HG02885 (cell line): ENCODE measurements at regions not wholly inside any gene's neighbourhood (a gene's known extent, or its start where the extent isn't known, plus 50 kb on each side); places are given as distances from the start of the nearest gene placed in this dataset.

Experiments
- ATAC-seq: cut with Tn5 transposase; IDR thresholded peaks from one replicate; pipeline ENCODE4 v1.9.1; 2021; ENCODE audit warnings: mild to moderate bottlenecking; ENCODE audit not compliant: unreplicated experiment, poor library complexity

GRCh38 chr3:159200176-159200575 is 398.3 kb downstream of the MFSD1 start:
- ATAC-seq, result no peak

- no peak for ATAC-seq
These were observed 406.2 kb downstream of the MFSD1 start for GRCh38 chr3:159208050-159208449.

GRCh38 chr3:159209459-159209858 is 407.6 kb downstream of the MFSD1 start:
- ATAC-seq, result peak; percentile 51

GRCh38 chr3:159210336-159210735 is 408.5 kb downstream of the MFSD1 start:
- no peak for ATAC-seq

GRCh38 chr3:159216311-159216710 is 414.5 kb downstream of the MFSD1 start:
- no peak for ATAC-seq

GRCh38 chr3:159219231-159219630 is 417.4 kb downstream of the MFSD1 start:
- no peak for ATAC-seq

GRCh38 chr3:159221335-159221734 is 419.5 kb downstream of the MFSD1 start:
- no peak for ATAC-seq

GRCh38 chr3:159229116-159229680 is 427.3 kb downstream of the MFSD1 start:
- ATAC-seq, result no peak

- ATAC-seq, result no peak
These were observed 431.1 kb downstream of the MFSD1 start for GRCh38 chr3:159232966-159233365.

GRCh38 chr3:159233734-159234133 is 431.9 kb downstream of the MFSD1 start:
- ATAC-seq, result no peak

GRCh38 chr3:159234306-159234705 is 432.5 kb downstream of the MFSD1 start:
- ATAC-seq, result no peak

- ATAC-seq, result no peak
These were observed 434.5 kb downstream of the MFSD1 start for GRCh38 chr3:159236321-159236720.

- no peak for ATAC-seq
These were observed 435.4 kb downstream of the MFSD1 start for GRCh38 chr3:159237226-159237625.

GRCh38 chr3:159238646-159239045 is 436.8 kb downstream of the MFSD1 start:
- no peak for ATAC-seq

GRCh38 chr3:159239059-159239458 is 437.2 kb downstream of the MFSD1 start:
- no peak for ATAC-seq

- ATAC-seq, result no peak
These were observed 443.1 kb downstream of the MFSD1 start for GRCh38 chr3:159244933-159245332.

GRCh38 chr3:159245871-159246270 is 444.0 kb downstream of the MFSD1 start:
- no peak for ATAC-seq

GRCh38 chr3:159246385-159246784 is 444.5 kb downstream of the MFSD1 start:
- no peak for ATAC-seq

GRCh38 chr3:159249472-159250174 is 447.8 kb downstream of the MFSD1 start:
- ATAC-seq, result no peak

- ATAC-seq, result no peak
These were observed 449.1 kb downstream of the MFSD1 start for GRCh38 chr3:159250961-159251360.

GRCh38 chr3:159252274-159252673 is 450.4 kb downstream of the MFSD1 start:
- ATAC-seq, result no peak

GRCh38 chr3:159252772-159253384 is 451.0 kb downstream of the MFSD1 start:
- ATAC-seq, result peak; percentile 63
